Kidney tubule cell (primary cell): ENCODE measurements at regions not wholly inside any gene's neighbourhood (a gene's known extent, or its start where the extent isn't known, plus 50 kb on each side); places are given as distances from the start of the nearest gene placed in this dataset.
"Not testable (repeated sequence)": the region's sequence is repeated elsewhere in the genome, so short reads cannot be mapped to it uniquely, and the experiment has no call there.

Source experiments
- DNase-seq: peaks from one replicate; pipeline ENCODE4 v3.0.0-alpha.2; 2018; ENCODE audit warnings: low spot score

- DNase-seq = no peak
Observed at GRCh38 chr15:62856466-62857246, 185.9 kb upstream of the TPM1 start.

GRCh38 chr15:62857411-62857853 is 185.1 kb upstream of the TPM1 start:
- DNase-seq = peak; percentile 96

- DNase-seq = peak; percentile 63
Observed at GRCh38 chr15:62858343-62858742, 184.2 kb upstream of the TPM1 start.

GRCh38 chr15:62862717-62863116 is 179.8 kb upstream of the TPM1 start:
- no peak for DNase-seq

- DNase-seq = no peak
Observed at GRCh38 chr15:62866366-62866765, 176.2 kb upstream of the TPM1 start.

GRCh38 chr15:62867844-62868243 is 174.7 kb upstream of the TPM1 start:
- no peak for DNase-seq

GRCh38 chr15:62868507-62868906 is 174.0 kb upstream of the TPM1 start:
- no peak for DNase-seq

GRCh38 chr15:62869116-62869515 is 173.4 kb upstream of the TPM1 start:
- no peak for DNase-seq

GRCh38 chr15:62870216-62870615 is 172.3 kb upstream of the TPM1 start:
- no peak for DNase-seq

- not testable (repeated sequence) for DNase-seq
Observed at GRCh38 chr15:62870701-62871100, 171.8 kb upstream of the TPM1 start.

GRCh38 chr15:62873203-62873602 is 169.3 kb upstream of the TPM1 start:
- DNase-seq = no peak

- DNase-seq = no peak
Observed at GRCh38 chr15:62874064-62874463, 168.5 kb upstream of the TPM1 start.

- no peak for DNase-seq
Observed at GRCh38 chr15:62874959-62875625, 167.5 kb upstream of the TPM1 start.

- no peak for DNase-seq
Observed at GRCh38 chr15:62875626-62876021, 166.9 kb upstream of the TPM1 start.

- DNase-seq = peak; percentile 22
Observed at GRCh38 chr15:62877276-62877857, 165.2 kb upstream of the TPM1 start.

GRCh38 chr15:62878070-62878469 is 164.5 kb upstream of the TPM1 start:
- DNase-seq = no peak

GRCh38 chr15:62879770-62880169 is 162.8 kb upstream of the TPM1 start:
- no peak for DNase-seq

GRCh38 chr15:62880278-62880677 is 162.3 kb upstream of the TPM1 start:
- DNase-seq = no peak

GRCh38 chr15:62881056-62881455 is 161.5 kb upstream of the TPM1 start:
- no peak for DNase-seq

- DNase-seq = no peak
Observed at GRCh38 chr15:62883938-62884479, 158.5 kb upstream of the TPM1 start.

GRCh38 chr15:62886431-62887071 is 156.0 kb upstream of the TPM1 start:
- peak; percentile 31 for DNase-seq

- no peak for DNase-seq
Observed at GRCh38 chr15:62887113-62887570, 155.4 kb upstream of the TPM1 start.
